HG02970 (cell line): ENCODE measurements at regions not wholly inside any gene's neighbourhood (a gene's known extent, or its start where the extent isn't known, plus 50 kb on each side); places are given as distances from the start of the nearest gene placed in this dataset.

ENCODE experiments used
- ATAC-seq: cut with Tn5 transposase; IDR thresholded peaks from one replicate; pipeline ENCODE4 v1.9.1; 2021; ENCODE audit warnings: mild to moderate bottlenecking, moderate library complexity, moderate number of reproducible peaks; ENCODE audit not compliant: unreplicated experiment, low FRiP score

GRCh38 chr2:125041846-125042245 lies 1016.8 kb downstream of the CNTNAP5 start:
- ATAC-seq, result no peak

- ATAC-seq, result no peak
Observed at GRCh38 chr2:125042727-125043126, 1017.6 kb downstream of the CNTNAP5 start.

GRCh38 chr2:125070726-125071505 lies 1045.8 kb downstream of the CNTNAP5 start:
- no peak for ATAC-seq

- ATAC-seq, result no peak
Observed at GRCh38 chr2:125073440-125073839, 1048.4 kb downstream of the CNTNAP5 start.

- no peak for ATAC-seq
Observed at GRCh38 chr2:125085904-125086303, 1060.8 kb downstream of the CNTNAP5 start.

- no peak for ATAC-seq
Observed at GRCh38 chr2:125086313-125087184, 1061.5 kb downstream of the CNTNAP5 start.

GRCh38 chr2:125092276-125093009 lies 1067.4 kb downstream of the CNTNAP5 start:
- no peak for ATAC-seq

GRCh38 chr2:125095826-125096225 lies 1070.7 kb downstream of the CNTNAP5 start:
- no peak for ATAC-seq

GRCh38 chr2:125106710-125107109 lies 1081.6 kb downstream of the CNTNAP5 start:
- ATAC-seq, result no peak

- no peak for ATAC-seq
Observed at GRCh38 chr2:125107446-125107845, 1082.4 kb downstream of the CNTNAP5 start.

- ATAC-seq, result no peak
Observed at GRCh38 chr2:125108251-125108650, 1083.2 kb downstream of the CNTNAP5 start.

GRCh38 chr2:125125902-125126301 lies 1100.8 kb downstream of the CNTNAP5 start:
- no peak for ATAC-seq

- no peak for ATAC-seq
Observed at GRCh38 chr2:125160947-125161346, 1135.9 kb downstream of the CNTNAP5 start.

- ATAC-seq, result no peak
Observed at GRCh38 chr2:125167152-125167551, 1142.1 kb downstream of the CNTNAP5 start.

- ATAC-seq, result no peak
Observed at GRCh38 chr2:125167820-125168219, 1142.7 kb downstream of the CNTNAP5 start.

GRCh38 chr2:125168442-125168841 lies 1143.4 kb downstream of the CNTNAP5 start:
- no peak for ATAC-seq

GRCh38 chr2:125169022-125169763 lies 1144.1 kb downstream of the CNTNAP5 start:
- no peak for ATAC-seq

GRCh38 chr2:125169764-125170146 lies 1144.7 kb downstream of the CNTNAP5 start:
- no peak for ATAC-seq

- ATAC-seq, result no peak
Observed at GRCh38 chr2:125172181-125172580, 1147.1 kb downstream of the CNTNAP5 start.

- no peak for ATAC-seq
Observed at GRCh38 chr2:125175415-125175814, 1150.3 kb downstream of the CNTNAP5 start.
